DOHH2 (cell line): ENCODE measurements at regions not wholly inside any gene's neighbourhood (a gene's known extent, or its start where the extent isn't known, plus 50 kb on each side); places are given as distances from the start of the nearest gene placed in this dataset.
A peak's percentile ranks its signal among the peaks of the same experiment; 100 is the strongest.

Experiments used
- H3F3A ChIP-seq: fragments of 200-600 bp; sonication (generic), shearing (Covaris generic); 2 replicates; pipeline ENCODE4 v1.6.0; 2016; ENCODE audit warnings: antibody characterized with exemption, mild to moderate bottlenecking; ENCODE audit not compliant: control insufficient read depth, insufficient read depth
- H3K27ac ChIP-seq: fragments of 200-600 bp; sonication (generic); 2 replicates; pipeline ENCODE4 v1.5.1; 2014; ENCODE audit warnings: low read depth, mild to moderate bottlenecking, low read length, moderate library complexity
- H3K27me3 ChIP-seq: fragments of 200-600 bp; sonication (generic); 2 replicates; pipeline ENCODE4 v1.6.1; 2014; ENCODE audit warnings: mild to moderate bottlenecking, low read length, mixed read lengths; ENCODE audit not compliant: control insufficient read depth
- H3K36me3 ChIP-seq: fragments of 200-600 bp; sonication (generic); 2 replicates; pipeline ENCODE4 v1.6.1; 2014; ENCODE audit warnings: mild to moderate bottlenecking, low read length, moderate library complexity, mixed read lengths; ENCODE audit not compliant: control insufficient read depth
- H3K4me1 ChIP-seq: fragments of 200-600 bp; sonication (generic); 2 replicates; pipeline ENCODE4 v1.6.1; 2014; ENCODE audit warnings: mild to moderate bottlenecking, low read length, mixed read lengths; ENCODE audit not compliant: control insufficient read depth
- H3K4me2 ChIP-seq: fragments of 200-600 bp; sonication (generic); 2 replicates; pipeline ENCODE4 v1.6.0; 2014; ENCODE audit warnings: mild to moderate bottlenecking, low read length, moderate library complexity
- H3K4me3 ChIP-seq: fragments of 200-600 bp; sonication (generic); 2 replicates; pipeline ENCODE4 v1.5.1; 2014; ENCODE audit warnings: mild to moderate bottlenecking, low read length, mixed read lengths
- H3K79me2 ChIP-seq: fragments of 200-600 bp; sonication (generic); 2 replicates; pipeline ENCODE4 v1.6.1; 2014; ENCODE audit warnings: mild to moderate bottlenecking, low read length, mixed read lengths; ENCODE audit not compliant: control insufficient read depth
- H3K9me2 ChIP-seq: fragments of 200-600 bp; sonication (generic); replicated peaks from 2 replicates; pipeline ENCODE4 v1.6.1; 2014; ENCODE audit warnings: mild to moderate bottlenecking, low read length, mixed read lengths; ENCODE audit not compliant: control insufficient read depth
- H3K9me3 ChIP-seq: fragments of 200-600 bp; sonication (generic); 2 replicates; pipeline ENCODE4 v1.6.1; 2014; ENCODE audit warnings: antibody characterized with exemption, low read length, mixed read lengths; ENCODE audit not compliant: control insufficient read depth, insufficient read depth
- H4K20me1 ChIP-seq: fragments of 200-600 bp; sonication (generic); 2 replicates; pipeline ENCODE4 v1.6.0; 2014; ENCODE audit warnings: low read depth, mild to moderate bottlenecking, antibody characterized with exemption, low read length, moderate library complexity; ENCODE audit not compliant: control insufficient read depth, insufficient read depth
- CTCF ChIP-seq: fragments of 200-600 bp; sonication (generic); IDR thresholded peaks from one replicate; pipeline ENCODE4 v1.5.1; 2014; ENCODE audit warnings: antibody characterized with exemption, mild to moderate bottlenecking, low read depth, low read length; ENCODE audit not compliant: poor library complexity, severe bottlenecking
- EZH2phosphoT487 ChIP-seq: fragments of 200-600 bp; sonication (generic); IDR thresholded peaks from 2 replicates; pipeline ENCODE4 v1.6.1; 2017; ENCODE audit warnings: borderline replicate concordance, mild to moderate bottlenecking, antibody characterized with exemption, low read length, moderate library complexity, mixed read lengths

GRCh38 chr2:855177-855576 is 95.5 kb upstream of the SNTG2 start:
- H3K9me2 ChIP-seq: no peaks in the 10 kb centered on the region
- H3K4me2 ChIP-seq: no peak overlapping the region
- H3K79me2 ChIP-seq: no peaks in the 10 kb centered on the region
- H3K4me1 ChIP-seq: no peaks in the 10 kb centered on the region
- no peaks in the 10 kb centered on the region for H3F3A ChIP-seq
- no peak overlapping the region for H3K27ac ChIP-seq
- H3K4me3 ChIP-seq: no peak overlapping the region
- H4K20me1 ChIP-seq: no peaks in the 10 kb centered on the region
- no peaks in the 10 kb centered on the region for H3K9me3 ChIP-seq
- H3K27me3 ChIP-seq: no peaks in the 10 kb centered on the region
- TF ChIP-seq CTCF (no peak), EZH2phosphoT487 (no peak)
- H3K36me3 ChIP-seq: no peaks in the 10 kb centered on the region

GRCh38 chr2:854460-854859 is 96.2 kb upstream of the SNTG2 start:
- H3K9me3 ChIP-seq: no peaks in the 10 kb centered on the region
- H3F3A ChIP-seq: no peaks in the 10 kb centered on the region
- H3K4me2 ChIP-seq: no peak overlapping the region
- no peaks in the 10 kb centered on the region for H3K4me1 ChIP-seq
- H3K36me3 ChIP-seq: no peaks in the 10 kb centered on the region
- H4K20me1 ChIP-seq: no peaks in the 10 kb centered on the region
- H3K79me2 ChIP-seq: no peaks in the 10 kb centered on the region
- no peak overlapping the region for H3K4me3 ChIP-seq
- H3K27ac ChIP-seq: no peak overlapping the region
- H3K9me2 ChIP-seq: no peaks in the 10 kb centered on the region
- peak; percentile 85 for TF ChIP-seq CTCF
- no peak for TF ChIP-seq EZH2phosphoT487
- no peaks in the 10 kb centered on the region for H3K27me3 ChIP-seq

- no peak for TF ChIP-seq CTCF
- no peak overlapping the region for H3K4me2 ChIP-seq
- H3K27me3 ChIP-seq: no peaks in the 10 kb centered on the region
- no peaks in the 10 kb centered on the region for H4K20me1 ChIP-seq
- H3K9me2 ChIP-seq: no peaks in the 10 kb centered on the region
- H3K4me1 ChIP-seq: no peaks in the 10 kb centered on the region
- H3K27ac ChIP-seq: no peak overlapping the region
- no peaks in the 10 kb centered on the region for H3K36me3 ChIP-seq
- H3K4me3 ChIP-seq: no peak overlapping the region
- no peaks in the 10 kb centered on the region for H3F3A ChIP-seq
- no peaks in the 10 kb centered on the region for H3K9me3 ChIP-seq
- no peaks in the 10 kb centered on the region for H3K79me2 ChIP-seq
Measured at GRCh38 chr2:853203-853870, 97.3 kb upstream of the SNTG2 start.
